ENCODE measurements at regions not wholly inside any gene's neighbourhood (a gene's known extent, or its start where the extent isn't known, plus 50 kb on each side); places are given as distances from the start of the nearest gene placed in this dataset.

GRCh38 chr3:24863215-24863614 is 368.6 kb upstream of the THRB start:
- H3K79me1 ChIP-seq (ENCODE audit: low read depth in 1 of 2, low read length in 2 of 2), result no peaks in the 10 kb centered on the region
- no peak overlapping the region for H3K23ac ChIP-seq (ENCODE audit: low read depth, low read length)
- no peak overlapping the region for H3K9ac ChIP-seq (ENCODE audit: low read depth, low read length)
- dilution Hi-C loops (cut with HindIII; ENCODE audit: low sequenced_read_pairs, unreplicated experiment) (no loop called here), in situ Hi-C loops (cut with MboI; ENCODE audit: low sequenced_read_pairs) (no loop called here), intact Hi-C loops (cut with micrococcal nuclease) (loop anchor here (10.0 kb wide), 1 partner anchor 1488 kb away; no protein-coding TSS in a partner anchor)
- no peak overlapping the region for H2BK5ac ChIP-seq (ENCODE audit: low read depth, low read length, poor library complexity, severe bottlenecking)
- ChIA-PET POLR2A (ENCODE audit: unreplicated experiment) (no interaction called here), CTCF (no interaction called here)
- no peak for ATAC-seq (ENCODE audit: low read depth)
- no peaks in the 10 kb centered on the region for H3K36me3 ChIP-seq (ENCODE audit: control insufficient read depth, insufficient read depth, low read length)
- no peak for DNase-seq
- no peak overlapping the region for H4K91ac ChIP-seq (ENCODE audit: insufficient read depth, low read depth, low read length)
- no peak overlapping the region for H3K4me2 ChIP-seq (ENCODE audit: low read depth, low read length)
- H4K8ac ChIP-seq (ENCODE audit: low read depth in 2 of 2, low read length in 2 of 2), result no peak overlapping the region
- H4K5ac ChIP-seq (ENCODE audit: low read depth, low read length), result no peak overlapping the region
- no peak overlapping the region for H3K27ac ChIP-seq (ENCODE audit: insufficient read depth, low read length)
- no peak for TF ChIP-seq BHLHE40 (IDR thresholded peaks at IDR 0.05; ENCODE audit: low read depth, low read length)
- no peak for TF ChIP-seq POLR2A (IDR thresholded peaks at IDR 0.05; ENCODE audit: low read depth, low read length)
- no peak for TF ChIP-seq FOS (IDR thresholded peaks at IDR 0.05; ENCODE audit: low read depth, low read length)
- TF ChIP-seq CEBPB (IDR thresholded peaks at IDR 0.05; ENCODE audit: low read depth, low read length), result no peak
- no peak for TF ChIP-seq CTCF (conservative IDR thresholded peaks at IDR 0.05; ENCODE audit: low read depth, low read length)
- TF ChIP-seq CHD1 (IDR thresholded peaks at IDR 0.05; ENCODE audit: low read depth, low read length), result no peak
- TF ChIP-seq, protein P1, sequence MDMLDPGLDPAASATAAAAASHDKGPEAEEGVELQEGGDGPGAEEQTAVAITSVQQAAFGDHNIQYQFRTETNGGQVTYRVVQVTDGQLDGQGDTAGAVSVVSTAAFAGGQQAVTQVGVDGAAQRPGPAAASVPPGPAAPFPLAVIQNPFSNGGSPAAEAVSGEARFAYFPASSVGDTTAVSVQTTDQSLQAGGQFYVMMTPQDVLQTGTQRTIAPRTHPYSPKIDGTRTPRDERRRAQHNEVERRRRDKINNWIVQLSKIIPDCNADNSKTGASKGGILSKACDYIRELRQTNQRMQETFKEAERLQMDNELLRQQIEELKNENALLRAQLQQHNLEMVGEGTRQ (IDR thresholded peaks at IDR 0.05; ENCODE audit: low read depth, low read length), result no peak
- no peak for TF ChIP-seq NFE2L2 (IDR thresholded peaks at IDR 0.05; ENCODE audit: low read depth, low read length)
- TF ChIP-seq SMC3 (IDR thresholded peaks at IDR 0.05; ENCODE audit: low read depth, low read length), result no peak
- TF ChIP-seq MXI1 (IDR thresholded peaks at IDR 0.05; ENCODE audit: borderline replicate concordance, low read depth, low read length), result no peak
- TF ChIP-seq RCOR1 (IDR thresholded peaks at IDR 0.05; ENCODE audit: insufficient replicate concordance, low read length), result no peak
- TF ChIP-seq MAZ (IDR thresholded peaks at IDR 0.05; ENCODE audit: borderline replicate concordance, low read depth, low read length), result no peak
- TF ChIP-seq, protein P2, sequence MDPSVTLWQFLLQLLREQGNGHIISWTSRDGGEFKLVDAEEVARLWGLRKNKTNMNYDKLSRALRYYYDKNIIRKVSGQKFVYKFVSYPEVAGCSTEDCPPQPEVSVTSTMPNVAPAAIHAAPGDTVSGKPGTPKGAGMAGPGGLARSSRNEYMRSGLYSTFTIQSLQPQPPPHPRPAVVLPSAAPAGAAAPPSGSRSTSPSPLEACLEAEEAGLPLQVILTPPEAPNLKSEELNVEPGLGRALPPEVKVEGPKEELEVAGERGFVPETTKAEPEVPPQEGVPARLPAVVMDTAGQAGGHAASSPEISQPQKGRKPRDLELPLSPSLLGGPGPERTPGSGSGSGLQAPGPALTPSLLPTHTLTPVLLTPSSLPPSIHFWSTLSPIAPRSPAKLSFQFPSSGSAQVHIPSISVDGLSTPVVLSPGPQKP (IDR thresholded peaks at IDR 0.05; ENCODE audit: borderline replicate concordance, low read depth, low read length), result no peak
- TF ChIP-seq RFX5 (IDR thresholded peaks at IDR 0.05; ENCODE audit: low read depth, low read length), result no peak
- TF ChIP-seq RAD21 (IDR thresholded peaks at IDR 0.05; ENCODE audit: low read length), result no peak
- no peak for TF ChIP-seq MAFK (IDR thresholded peaks at IDR 0.05; ENCODE audit: low read depth, low read length)
- no peaks in the 10 kb centered on the region for H3K27me3 ChIP-seq (ENCODE audit: control insufficient read depth, insufficient read depth, low read length)
- no CpG with 5 or more reads among the region's 5 CpGs for WGBS, 2 experiments (ENCODE audit: extremely low coverage in 2 of 2, insufficient read length in 1 of 2)
- no peak overlapping the region for H3K4ac ChIP-seq (ENCODE audit: low read depth, low read length)
- H3K4me3 ChIP-seq (ENCODE audit: insufficient read depth, low read depth, low read length), result no peak overlapping the region
- H3K9me3 ChIP-seq (ENCODE audit: control insufficient read depth, insufficient read depth, low read length), result no peaks in the 10 kb centered on the region
- H3K14ac ChIP-seq (replicated peaks; ENCODE audit: low read depth, low read length), result no peak overlapping the region
- no peak overlapping the region for H2BK15ac ChIP-seq (ENCODE audit: low read depth, low read length)
- H2AFZ ChIP-seq (replicated peaks; ENCODE audit: low read length, poor library complexity), result no peak overlapping the region
- H2AK9ac ChIP-seq (replicated peaks; ENCODE audit: low read depth, low read length, poor library complexity), result no peak overlapping the region
- H2BK120ac ChIP-seq (ENCODE audit: low read depth, low read length), result no peak overlapping the region
- H2BK20ac ChIP-seq (ENCODE audit: low read depth, low read length), result no peak overlapping the region
- H2AK5ac ChIP-seq (ENCODE audit: low read depth, low read length), result no peak overlapping the region
- no peaks in the 10 kb centered on the region for H3K4me1 ChIP-seq (ENCODE audit: control insufficient read depth, insufficient read depth, low read length)
- no peaks in the 10 kb centered on the region for H4K20me1 ChIP-seq (ENCODE audit: insufficient read depth, low read length)
- no peak overlapping the region for H3K56ac ChIP-seq (ENCODE audit: extremely low read depth, insufficient read depth, low read length)
- no peaks in the 10 kb centered on the region for H3K9me1 ChIP-seq (ENCODE audit: insufficient read depth, low read length)
- H3K18ac ChIP-seq (ENCODE audit: low read depth, low read length), result no peak overlapping the region
- BruUV-seq (replicated peaks), result no TSS peak
